GM20000 (cell line): ENCODE measurements at regions not wholly inside any gene's neighbourhood (a gene's known extent, or its start where the extent isn't known, plus 50 kb on each side); places are given as distances from the start of the nearest gene placed in this dataset.

Source experiments
- DNase-seq: peaks from one replicate; pipeline ENCODE4 v3.0.0; 2012; ENCODE audit warnings: low spot score
- CTCF ChIP-seq: IDR thresholded peaks from 2 replicates; pipeline ENCODE4 v1.5.1; 2012; ENCODE audit warnings: mild to moderate bottlenecking, control low read depth; ENCODE audit errors: extremely low read depth, missing control alignments

GRCh38 chr10:36717118-36717517 is 408.3 kb upstream of the ANKRD30A start:
- no peak for TF ChIP-seq CTCF
- no peak for DNase-seq

- DNase-seq, result no peak
- TF ChIP-seq CTCF, result no peak
Observed at GRCh38 chr10:36716291-36716690, 409.1 kb upstream of the ANKRD30A start.

GRCh38 chr10:36712695-36713094 is 412.7 kb upstream of the ANKRD30A start:
- no peak for TF ChIP-seq CTCF
- DNase-seq, result no peak

- DNase-seq, result no peak
- TF ChIP-seq CTCF, result no peak
Observed at GRCh38 chr10:36711361-36711760, 414.0 kb upstream of the ANKRD30A start.

- DNase-seq, result no peak
- TF ChIP-seq CTCF, result no peak
Observed at GRCh38 chr10:36704124-36704523, 421.3 kb upstream of the ANKRD30A start.

GRCh38 chr10:36703179-36703578 is 422.2 kb upstream of the ANKRD30A start:
- TF ChIP-seq CTCF, result no peak
- DNase-seq, result no peak

- TF ChIP-seq CTCF, result no peak
- DNase-seq, result no peak
Observed at GRCh38 chr10:36700123-36700522, 425.3 kb upstream of the ANKRD30A start.
